WERI-Rb-1 (cell line): ENCODE measurements at regions not wholly inside any gene's neighbourhood (a gene's known extent, or its start where the extent isn't known, plus 50 kb on each side); places are given as distances from the start of the nearest gene placed in this dataset.

Experiments
- DNase-seq: peaks from one replicate; pipeline ENCODE4 v3.0.0-alpha.2; 2020
- H3K27ac ChIP-seq: fragments of 250-450 bp; sonication (Bioruptor Pico); 2 replicates; pipeline ENCODE4 v1.5.1; 2020; ENCODE audit warnings: mild to moderate bottlenecking, moderate library complexity
- H3K27me3 ChIP-seq: fragments of 250-450 bp; sonication (Bioruptor Pico); 2 replicates; pipeline ENCODE4 v1.5.1; 2021; ENCODE audit warnings: mild to moderate bottlenecking, low read depth, moderate library complexity; ENCODE audit not compliant: insufficient read depth, severe bottlenecking
- H3K36me3 ChIP-seq: fragments of 250-450 bp; sonication (Bioruptor Pico); 2 replicates; pipeline ENCODE4 v1.5.1; 2020; ENCODE audit warnings: mild to moderate bottlenecking, moderate library complexity
- H3K4me3 ChIP-seq: 2 replicates; pipeline ENCODE4 v1.5.1; 2011; ENCODE audit warnings: low read depth, mild to moderate bottlenecking, control low read depth, low read length
- H3K9me3 ChIP-seq: fragments of 250-450 bp; sonication (Bioruptor Pico); 2 replicates; pipeline ENCODE4 v1.5.1; 2021; ENCODE audit warnings: mild to moderate bottlenecking, moderate library complexity; ENCODE audit not compliant: severe bottlenecking
- TF ChIP-seq, protein P1 (sequence below): IDR thresholded peaks from 2 replicates; pipeline ENCODE4 v1.5.1; 2011; ENCODE audit warnings: low read depth, mild to moderate bottlenecking, control low read depth, inconsistent platforms, low read length

DNA sequence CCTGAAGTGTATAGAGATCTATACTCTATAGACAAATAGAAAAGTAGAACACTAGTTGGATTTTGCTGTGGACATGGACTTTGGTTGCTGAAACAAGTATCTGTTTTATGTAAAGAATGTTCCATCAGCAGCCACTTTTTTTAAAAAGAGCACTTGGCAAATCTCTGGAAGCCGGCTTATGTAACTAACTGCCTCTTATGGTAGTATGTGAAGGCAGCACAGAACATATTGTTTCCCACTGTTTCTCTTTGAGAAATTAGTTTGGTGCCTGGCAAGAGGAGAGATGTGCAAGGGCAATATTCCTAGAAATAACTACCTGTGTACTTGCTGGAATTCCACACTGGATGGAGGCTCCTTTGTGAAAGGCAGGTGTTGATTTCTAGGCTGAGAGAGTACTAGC lies 242.3 kb upstream of the PREP start:
- Histone ChIP-seq H3K27ac (no peak overlapping the region), H3K36me3 (no peaks in the 10 kb centered on the region), H3K27me3 (no peaks in the 10 kb centered on the region), H3K9me3 (no peaks in the 10 kb centered on the region), H3K4me3 (no peak overlapping the region)
- DNase-seq, result no peak
- TF ChIP-seq, protein P1, sequence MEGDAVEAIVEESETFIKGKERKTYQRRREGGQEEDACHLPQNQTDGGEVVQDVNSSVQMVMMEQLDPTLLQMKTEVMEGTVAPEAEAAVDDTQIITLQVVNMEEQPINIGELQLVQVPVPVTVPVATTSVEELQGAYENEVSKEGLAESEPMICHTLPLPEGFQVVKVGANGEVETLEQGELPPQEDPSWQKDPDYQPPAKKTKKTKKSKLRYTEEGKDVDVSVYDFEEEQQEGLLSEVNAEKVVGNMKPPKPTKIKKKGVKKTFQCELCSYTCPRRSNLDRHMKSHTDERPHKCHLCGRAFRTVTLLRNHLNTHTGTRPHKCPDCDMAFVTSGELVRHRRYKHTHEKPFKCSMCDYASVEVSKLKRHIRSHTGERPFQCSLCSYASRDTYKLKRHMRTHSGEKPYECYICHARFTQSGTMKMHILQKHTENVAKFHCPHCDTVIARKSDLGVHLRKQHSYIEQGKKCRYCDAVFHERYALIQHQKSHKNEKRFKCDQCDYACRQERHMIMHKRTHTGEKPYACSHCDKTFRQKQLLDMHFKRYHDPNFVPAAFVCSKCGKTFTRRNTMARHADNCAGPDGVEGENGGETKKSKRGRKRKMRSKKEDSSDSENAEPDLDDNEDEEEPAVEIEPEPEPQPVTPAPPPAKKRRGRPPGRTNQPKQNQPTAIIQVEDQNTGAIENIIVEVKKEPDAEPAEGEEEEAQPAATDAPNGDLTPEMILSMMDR, result no peak

DNA sequence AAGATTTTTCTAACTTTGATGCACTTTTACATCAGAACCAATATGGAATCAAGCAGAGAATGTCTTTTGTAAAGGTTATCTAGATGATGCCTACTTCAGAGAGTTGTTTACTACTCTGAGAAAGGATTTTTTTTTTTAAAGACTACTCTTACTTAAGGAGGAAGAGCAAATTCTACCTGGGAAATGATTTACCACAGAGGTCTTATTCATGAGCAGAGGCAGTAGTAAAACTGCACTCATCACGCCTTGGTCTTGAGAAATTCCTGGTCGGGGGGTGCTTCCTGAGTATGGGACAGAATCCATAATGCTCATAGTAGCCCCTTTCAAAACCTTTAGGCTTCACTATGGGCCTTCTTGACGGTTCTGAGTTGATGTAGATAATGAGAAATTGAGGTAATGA lies 241.8 kb upstream of the PREP start:
- Histone ChIP-seq H3K27ac (no peak overlapping the region), H3K9me3 (no peaks in the 10 kb centered on the region), H3K36me3 (no peaks in the 10 kb centered on the region), H3K27me3 (no peaks in the 10 kb centered on the region), H3K4me3 (no peak overlapping the region)
- no peak for DNase-seq
- TF ChIP-seq, protein P1, result no peak

DNA sequence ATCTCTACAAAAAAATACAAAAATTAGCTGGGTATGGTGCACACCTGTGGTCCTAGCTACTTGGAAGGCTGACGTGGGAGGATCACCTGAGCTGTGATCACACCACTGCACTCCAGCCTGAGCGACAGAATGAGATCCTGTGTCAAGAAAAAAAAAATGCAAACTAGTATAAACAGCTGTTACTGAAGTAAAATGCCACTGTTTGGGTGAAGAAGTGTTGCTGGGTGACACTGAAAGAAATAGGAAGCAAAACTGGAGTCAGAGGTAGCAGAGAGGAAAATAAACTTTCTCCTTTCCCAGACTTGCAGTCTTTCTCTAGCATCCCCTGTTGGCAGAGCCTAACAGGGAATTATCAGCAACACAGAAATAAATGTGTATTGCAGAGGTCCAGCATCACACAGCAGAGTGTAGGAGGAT lies 241.2 kb upstream of the PREP start:
- H3K36me3 ChIP-seq, result no peaks in the 10 kb centered on the region
- no peaks in the 10 kb centered on the region for H3K27me3 ChIP-seq
- TF ChIP-seq, protein P1, result no peak
- H3K4me3 ChIP-seq, result no peak overlapping the region
- no peak overlapping the region for H3K27ac ChIP-seq
- no peaks in the 10 kb centered on the region for H3K9me3 ChIP-seq
- DNase-seq, result no peak

DNA sequence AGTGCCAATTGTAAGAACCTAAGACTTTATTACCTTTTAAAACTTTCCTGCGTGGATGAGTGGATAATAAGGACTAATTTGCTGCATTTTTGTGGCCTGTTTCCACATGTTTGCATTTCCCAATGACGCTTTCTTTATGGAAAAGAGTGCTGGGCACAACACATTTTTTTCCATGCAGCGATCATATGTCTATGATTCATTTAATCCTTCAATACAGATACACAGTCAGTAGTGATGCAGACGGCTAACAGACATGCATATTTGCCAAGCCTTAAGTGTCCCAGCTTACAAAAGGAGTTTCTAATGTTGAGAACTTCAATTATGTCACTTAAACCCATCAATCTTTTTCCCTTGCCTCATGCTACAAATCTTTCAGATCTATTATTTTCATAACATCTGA lies 239.8 kb upstream of the PREP start:
- Histone ChIP-seq H3K27me3 (no peaks in the 10 kb centered on the region), H3K4me3 (no peak overlapping the region), H3K27ac (no peak overlapping the region), H3K9me3 (no peaks in the 10 kb centered on the region), H3K36me3 (no peaks in the 10 kb centered on the region)
- TF ChIP-seq, protein P1, result no peak
- DNase-seq, result no peak

DNA sequence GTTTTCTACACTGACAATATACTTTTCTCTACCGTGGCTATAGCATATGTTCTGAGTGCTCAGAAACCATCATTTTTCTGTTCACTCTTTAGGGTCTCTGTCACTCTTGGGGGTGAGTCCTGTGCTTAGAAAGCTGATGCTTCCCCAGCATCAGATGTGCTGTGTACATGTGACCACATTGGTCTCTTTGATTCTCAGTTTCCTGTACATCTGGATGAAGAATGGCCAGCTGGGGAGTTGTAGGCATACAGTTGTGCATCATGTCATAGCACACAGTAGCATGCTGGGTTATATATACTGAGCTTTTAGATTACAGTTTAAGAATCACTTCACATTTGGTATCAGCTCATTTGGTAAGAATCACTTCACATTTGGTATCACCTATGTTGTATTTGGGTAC lies 238.6 kb upstream of the PREP start:
- H3K4me3 ChIP-seq, result no peak overlapping the region
- no peaks in the 10 kb centered on the region for H3K36me3 ChIP-seq

DNA sequence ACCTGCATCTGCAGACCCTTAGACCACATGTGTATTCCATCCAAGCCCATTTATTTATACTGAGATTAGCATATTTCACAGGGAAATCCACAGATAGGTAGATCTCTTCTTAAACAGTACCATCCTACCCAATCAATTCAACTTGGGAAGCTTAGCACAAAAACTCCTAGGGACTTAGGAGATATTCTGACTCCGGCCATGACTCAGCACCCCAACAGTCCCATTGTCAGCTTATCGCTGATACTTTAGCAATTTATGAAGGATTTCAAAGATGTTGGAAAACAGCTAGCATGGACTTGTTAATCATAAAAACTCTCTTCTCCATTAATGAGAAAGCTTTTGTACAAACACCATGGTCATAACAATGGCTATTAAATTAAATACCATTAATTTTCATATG lies 236.2 kb upstream of the PREP start:
- no peak for DNase-seq

More for the DNA sequence above, 238.6 kb upstream of the PREP start:
- Histone ChIP-seq H3K9me3 (no peaks in the 10 kb centered on the region), H3K27me3 (no peaks in the 10 kb centered on the region), H3K27ac (no peak overlapping the region)
- TF ChIP-seq, protein P1, result no peak
- DNase-seq, result no peak

More for the DNA sequence above, 236.2 kb upstream of the PREP start:
- Histone ChIP-seq H3K27ac (no peak overlapping the region), H3K36me3 (no peaks in the 10 kb centered on the region), H3K9me3 (no peaks in the 10 kb centered on the region), H3K27me3 (no peaks in the 10 kb centered on the region), H3K4me3 (no peak overlapping the region)
- TF ChIP-seq, protein P1, result no peak
